ENCODE measurements at regions not wholly inside any gene's neighbourhood (a gene's known extent, or its start where the extent isn't known, plus 50 kb on each side); places are given as distances from the start of the nearest gene placed in this dataset.

DNA sequence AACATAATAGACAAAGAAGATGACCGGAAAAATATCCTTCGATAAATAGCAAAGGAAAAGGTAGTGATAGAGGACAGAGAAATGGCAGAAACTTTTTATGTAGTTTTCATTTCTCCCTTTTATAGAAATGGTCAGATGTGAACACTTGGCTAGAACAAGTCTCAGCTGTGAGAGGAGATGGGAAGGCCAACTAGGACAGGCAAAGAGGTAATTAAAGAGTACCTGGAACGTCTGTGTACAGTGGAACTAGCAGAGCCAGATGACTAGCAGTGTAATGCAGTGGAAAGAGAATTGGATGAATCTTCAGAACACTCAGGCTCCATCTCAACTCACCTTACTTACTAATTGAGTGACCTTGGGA, 69.2 kb downstream of the NABP1 start:
- no peaks in the 10 kb centered on the region for H3K4me1 ChIP-seq (ENCODE audit: insufficient read depth, low read length)
- H3K4me2 ChIP-seq (ENCODE audit: low read length), result no peak overlapping the region
- H3K27ac ChIP-seq (ENCODE audit: low read length), result no peak overlapping the region
- no peaks in the 10 kb centered on the region for H3F3A ChIP-seq (ENCODE audit: low read length, unreplicated experiment)
- DNase-seq (no peak), ATAC-seq (no peak)
- H3K27me3 ChIP-seq (ENCODE audit: low read length), result no peaks in the 10 kb centered on the region
- ChIA-PET CTCF (no interaction called here), POLR2A (ENCODE audit: unreplicated experiment) (no interaction called here)
- H2AFZ ChIP-seq (ENCODE audit: low read length), result no peak overlapping the region
- TF ChIP-seq EZH2phosphoT487 (IDR thresholded peaks at IDR 0.05; ENCODE audit: borderline replicate concordance, low read length), result no peak
- TF ChIP-seq, protein P1, sequence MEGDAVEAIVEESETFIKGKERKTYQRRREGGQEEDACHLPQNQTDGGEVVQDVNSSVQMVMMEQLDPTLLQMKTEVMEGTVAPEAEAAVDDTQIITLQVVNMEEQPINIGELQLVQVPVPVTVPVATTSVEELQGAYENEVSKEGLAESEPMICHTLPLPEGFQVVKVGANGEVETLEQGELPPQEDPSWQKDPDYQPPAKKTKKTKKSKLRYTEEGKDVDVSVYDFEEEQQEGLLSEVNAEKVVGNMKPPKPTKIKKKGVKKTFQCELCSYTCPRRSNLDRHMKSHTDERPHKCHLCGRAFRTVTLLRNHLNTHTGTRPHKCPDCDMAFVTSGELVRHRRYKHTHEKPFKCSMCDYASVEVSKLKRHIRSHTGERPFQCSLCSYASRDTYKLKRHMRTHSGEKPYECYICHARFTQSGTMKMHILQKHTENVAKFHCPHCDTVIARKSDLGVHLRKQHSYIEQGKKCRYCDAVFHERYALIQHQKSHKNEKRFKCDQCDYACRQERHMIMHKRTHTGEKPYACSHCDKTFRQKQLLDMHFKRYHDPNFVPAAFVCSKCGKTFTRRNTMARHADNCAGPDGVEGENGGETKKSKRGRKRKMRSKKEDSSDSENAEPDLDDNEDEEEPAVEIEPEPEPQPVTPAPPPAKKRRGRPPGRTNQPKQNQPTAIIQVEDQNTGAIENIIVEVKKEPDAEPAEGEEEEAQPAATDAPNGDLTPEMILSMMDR (conservative IDR thresholded peaks at IDR 0.05; ENCODE audit: low read depth, low read length), result no peak
- no peak for TF ChIP-seq EZH2 (IDR thresholded peaks at IDR 0.05; ENCODE audit: low read length, unreplicated experiment)
- no peaks in the 10 kb centered on the region for H3K79me2 ChIP-seq (ENCODE audit: low read length)
- no peaks in the 10 kb centered on the region for H3K9me2 ChIP-seq (replicated peaks; ENCODE audit: low read length)
- no TSS peak for BruUV-seq (replicated peaks)
- H3K36me3 ChIP-seq (ENCODE audit: low read depth, low read length), result no peaks in the 10 kb centered on the region
- no peaks in the 10 kb centered on the region for H3K9me3 ChIP-seq (ENCODE audit: low read length)
- H3K9ac ChIP-seq (ENCODE audit: low read length), result no peak overlapping the region
- no peak overlapping the region for H3K4me3 ChIP-seq (ENCODE audit: low read length)
- H4K20me1 ChIP-seq (ENCODE audit: low read length), result no peaks in the 10 kb centered on the region
- intact Hi-C loops (cut with micrococcal nuclease), result no loop called here

DNA sequence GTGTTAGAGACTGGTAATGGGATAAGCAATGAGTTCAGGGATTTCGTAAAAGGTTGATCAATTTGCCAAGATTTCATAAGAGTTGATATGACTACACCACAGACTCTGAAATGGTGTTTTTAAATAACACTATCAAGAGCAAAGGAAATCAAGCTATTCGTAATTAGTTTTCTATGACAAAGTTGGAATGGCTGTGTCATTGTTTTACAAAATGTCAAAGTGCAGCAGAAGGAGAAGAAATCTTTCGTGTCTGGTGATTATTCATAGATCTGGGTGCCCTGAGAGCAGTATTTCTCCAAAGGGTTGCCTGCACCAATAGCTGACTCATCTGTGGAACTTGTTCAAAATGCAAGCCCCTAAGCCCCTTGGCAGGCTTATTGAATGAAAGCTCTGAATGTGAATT, 70.1 kb downstream of the NABP1 start:
- H2AFZ ChIP-seq (ENCODE audit: low read length), result no peak overlapping the region
- H3K4me2 ChIP-seq (ENCODE audit: low read length), result no peak overlapping the region
- no peaks in the 10 kb centered on the region for H3K9me3 ChIP-seq (ENCODE audit: low read length)
- ChIA-PET CTCF (no interaction called here), POLR2A (ENCODE audit: unreplicated experiment) (no interaction called here)
- H3K27me3 ChIP-seq (ENCODE audit: low read length), result no peaks in the 10 kb centered on the region
- H3K27ac ChIP-seq (ENCODE audit: low read length), result no peak overlapping the region
- no TSS peak for BruUV-seq (replicated peaks)
- DNase-seq, result no peak
- no peak for ATAC-seq
- intact Hi-C loops (cut with micrococcal nuclease), result no loop called here
- H3K9me2 ChIP-seq (replicated peaks; ENCODE audit: low read length), result no peaks in the 10 kb centered on the region
- no peaks in the 10 kb centered on the region for H3K79me2 ChIP-seq (ENCODE audit: low read length)
- no peaks in the 10 kb centered on the region for H4K20me1 ChIP-seq (ENCODE audit: low read length)
- TF ChIP-seq, protein P1 (conservative IDR thresholded peaks at IDR 0.05; ENCODE audit: low read depth, low read length), result no peak
- TF ChIP-seq EZH2phosphoT487 (IDR thresholded peaks at IDR 0.05; ENCODE audit: borderline replicate concordance, low read length) (no peak), EZH2 (IDR thresholded peaks at IDR 0.05; ENCODE audit: low read length, unreplicated experiment) (no peak)
- no peak overlapping the region for H3K4me3 ChIP-seq (ENCODE audit: low read length)
- no peaks in the 10 kb centered on the region for H3F3A ChIP-seq (ENCODE audit: low read length, unreplicated experiment)
- no peaks in the 10 kb centered on the region for H3K4me1 ChIP-seq (ENCODE audit: insufficient read depth, low read length)
- H3K9ac ChIP-seq (ENCODE audit: low read length), result no peak overlapping the region
- no peaks in the 10 kb centered on the region for H3K36me3 ChIP-seq (ENCODE audit: low read depth, low read length)

DNA sequence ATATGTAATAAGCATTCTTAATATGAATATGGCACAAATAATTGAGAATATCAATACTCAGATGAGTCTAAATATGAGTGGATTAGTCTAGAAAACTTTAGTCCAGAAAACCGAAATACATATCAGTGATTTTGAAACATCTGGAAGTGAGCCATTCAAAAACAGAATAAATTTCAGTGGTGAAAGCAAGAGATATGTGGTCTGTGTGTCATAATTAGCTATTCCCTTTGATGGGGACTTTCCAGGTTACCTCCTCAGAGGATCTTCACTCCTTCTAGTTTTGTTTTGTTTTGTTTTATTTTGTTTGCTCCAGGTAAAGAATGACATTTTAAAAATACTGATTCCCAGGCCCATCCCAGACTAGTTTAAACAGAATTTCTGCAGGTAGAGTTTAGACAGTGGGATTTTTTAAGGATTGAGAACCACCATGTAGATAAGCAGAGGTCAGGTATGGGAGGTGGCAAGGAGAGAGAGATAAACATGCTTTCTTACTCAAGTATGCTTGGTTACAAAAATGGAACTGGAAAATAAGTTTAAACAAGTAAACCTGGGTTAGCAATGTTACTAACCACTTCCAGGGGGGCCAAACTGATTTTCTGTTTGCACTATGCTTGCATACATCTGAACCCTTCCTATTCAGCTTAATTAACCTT, 70.7 kb downstream of the NABP1 start:
- Histone ChIP-seq H3K27ac (ENCODE audit: low read length) (no peak overlapping the region), H3F3A (ENCODE audit: low read length, unreplicated experiment) (no peaks in the 10 kb centered on the region), H3K27me3 (ENCODE audit: low read length) (no peaks in the 10 kb centered on the region), H3K4me1 (ENCODE audit: insufficient read depth, low read length) (no peaks in the 10 kb centered on the region), H3K4me2 (ENCODE audit: low read length) (no peak overlapping the region), H3K9me3 (ENCODE audit: low read length) (no peaks in the 10 kb centered on the region), H2AFZ (ENCODE audit: low read length) (no peak overlapping the region), H3K9ac (ENCODE audit: low read length) (no peak overlapping the region), H3K4me3 (ENCODE audit: low read length) (no peak overlapping the region), H3K36me3 (ENCODE audit: low read depth, low read length) (no peaks in the 10 kb centered on the region), H3K9me2 (replicated peaks; ENCODE audit: low read length) (no peaks in the 10 kb centered on the region), H4K20me1 (ENCODE audit: low read length) (no peaks in the 10 kb centered on the region), H3K79me2 (ENCODE audit: low read length) (no peaks in the 10 kb centered on the region)
- DNase-seq, result no peak
- no peak for ATAC-seq
- ChIA-PET CTCF (interaction anchor here (0.5 kb wide), 1 partner anchor 606 kb away, joined by 4 read pairs; no protein-coding TSS in a partner anchor), POLR2A (ENCODE audit: unreplicated experiment) (no interaction called here)
- BruUV-seq (replicated peaks), result no TSS peak
- intact Hi-C loops (cut with micrococcal nuclease), result no loop called here
- TF ChIP-seq EZH2phosphoT487 (IDR thresholded peaks at IDR 0.05; ENCODE audit: borderline replicate concordance, low read length), result no peak

Data from PC-3 (cell line).